ENCODE measurements at regions not wholly inside any gene's neighbourhood (a gene's known extent, or its start where the extent isn't known, plus 50 kb on each side); places are given as distances from the start of the nearest gene placed in this dataset.

DNA sequence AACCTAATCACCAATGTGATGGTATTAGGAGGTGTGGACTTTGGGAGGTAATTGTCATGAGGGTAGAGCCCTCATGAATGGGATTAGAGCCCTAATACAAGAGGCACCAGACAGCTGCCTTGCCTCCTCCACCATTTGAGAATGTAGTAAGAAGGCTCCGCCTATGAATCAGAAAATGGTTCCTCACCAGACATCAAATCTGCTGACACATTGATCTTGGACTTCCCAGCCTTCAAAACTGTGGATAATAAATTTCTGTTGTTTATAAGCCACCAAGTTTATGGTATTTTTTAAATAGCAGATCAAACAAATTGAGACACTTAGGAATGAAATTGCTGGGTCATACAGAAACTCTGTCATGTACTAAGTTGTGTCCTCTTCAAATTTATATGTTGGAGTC lies 56.8 kb upstream of the COL6A5 start:
- no peak for ATAC-seq (replicated peaks; ENCODE audit: extremely low read depth, poor library complexity, severe bottlenecking)
- Mint-ChIP-seq H3K27me3 (peaks cover 45% of the 10 kb centered on the region), H3K36me3 (ENCODE audit: insufficient read depth) (no peaks in the 10 kb centered on the region)

DNA sequence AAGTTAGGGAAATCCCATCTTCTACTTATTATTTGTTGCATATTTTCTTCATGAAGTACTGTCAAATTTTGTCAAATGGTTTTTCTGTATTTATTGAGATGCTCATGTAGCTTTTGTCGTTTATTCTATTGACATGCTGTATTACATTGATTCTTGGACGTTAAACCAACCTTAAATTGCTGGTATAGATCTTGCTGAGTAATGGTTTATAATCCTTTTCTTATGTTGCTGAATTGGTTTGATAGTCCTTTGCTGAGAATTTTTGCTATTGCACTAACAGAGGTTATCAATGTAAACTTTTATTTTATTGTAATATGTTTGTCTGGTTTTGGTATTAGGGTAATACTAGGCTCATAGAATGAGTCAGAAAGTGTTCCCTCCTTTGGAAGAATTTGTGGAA lies 54.3 kb upstream of the COL6A5 start:
- Mint-ChIP-seq H3K36me3 (ENCODE audit: insufficient read depth) (no peaks in the 10 kb centered on the region), H3K4me1 (no peaks in the 10 kb centered on the region), H3K9me3 (no peaks in the 10 kb centered on the region), H3K27ac (ENCODE audit: low read depth) (no peak overlapping the region), H3K27me3 (peaks cover 55% of the 10 kb centered on the region), H3K4me3 (no peak overlapping the region)
- no peak for ATAC-seq (replicated peaks; ENCODE audit: extremely low read depth, poor library complexity, severe bottlenecking)
- DNase-seq (ENCODE audit: low spot score in 2 of 2) = no peak

More for the DNA sequence above, 56.8 kb upstream of the COL6A5 start:
- Mint-ChIP-seq H3K4me1 (no peaks in the 10 kb centered on the region), H3K4me3 (no peak overlapping the region), H3K27ac (ENCODE audit: low read depth) (no peak overlapping the region), H3K9me3 (no peaks in the 10 kb centered on the region)
- no peak for DNase-seq (ENCODE audit: low spot score in 2 of 2)

DNA sequence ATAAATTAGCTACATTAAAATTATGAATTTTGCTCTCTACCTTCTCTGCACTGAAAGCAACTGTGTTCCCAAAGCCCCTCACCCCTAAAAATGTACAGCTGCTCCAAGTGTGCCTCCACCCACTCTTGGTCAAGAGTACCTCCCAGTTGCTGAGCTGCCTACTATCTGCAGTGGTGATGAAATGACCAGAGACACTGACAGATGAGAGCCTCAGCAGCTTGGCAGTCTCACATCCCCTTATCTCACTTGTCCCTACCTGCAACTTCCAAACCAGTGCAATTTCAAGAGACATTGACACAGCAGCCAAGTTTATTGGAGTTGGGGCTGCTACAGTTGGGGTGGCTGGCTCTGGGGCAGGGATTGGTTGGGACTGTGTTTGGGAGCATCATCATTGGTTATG lies 52.2 kb upstream of the COL6A5 start:
- DNase-seq (ENCODE audit: low spot score in 2 of 2) = no peak
- Mint-ChIP-seq H3K27ac (ENCODE audit: low read depth) (no peak overlapping the region), H3K27me3 (peaks cover 58% of the 10 kb centered on the region), H3K4me1 (no peaks in the 10 kb centered on the region), H3K4me3 (no peak overlapping the region), H3K9me3 (no peaks in the 10 kb centered on the region), H3K36me3 (ENCODE audit: insufficient read depth) (no peaks in the 10 kb centered on the region)
- ATAC-seq (replicated peaks; ENCODE audit: extremely low read depth, poor library complexity, severe bottlenecking) = no peak

Data from central memory CD8-positive, alpha-beta T cell (primary cell).